ENCODE measurements at regions not wholly inside any gene's neighbourhood (a gene's known extent, or its start where the extent isn't known, plus 50 kb on each side); places are given as distances from the start of the nearest gene placed in this dataset.

DNA sequence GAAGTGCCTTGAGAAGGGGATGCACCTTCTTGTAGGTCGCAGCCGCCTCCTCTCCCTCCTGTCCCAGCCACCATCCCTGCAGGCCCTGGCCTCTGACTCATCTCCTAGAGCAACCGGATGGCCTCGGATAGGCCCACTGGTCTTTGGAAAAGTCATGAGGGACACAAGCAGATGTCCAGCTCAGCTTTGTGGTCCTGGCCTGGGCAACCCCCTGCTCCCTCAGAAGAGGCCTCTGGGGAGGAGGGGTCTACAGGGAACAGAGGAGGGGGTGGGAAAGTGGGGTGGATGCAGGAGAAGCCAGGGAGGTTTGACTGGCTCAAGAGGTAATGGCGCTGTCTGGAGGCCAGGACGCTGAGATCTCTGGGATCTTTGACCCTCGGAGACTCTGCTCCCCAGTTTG lies 259.2 kb upstream of the TLE3 start:
- Histone ChIP-seq H3K27me3 (replicated peaks; ENCODE audit: insufficient read depth) (no peaks in the 10 kb centered on the region), H3K36me3 (no peaks in the 10 kb centered on the region), H3K9me3 (no peaks in the 10 kb centered on the region), H3K4me1 (replicated peaks) (no peaks in the 10 kb centered on the region), H3K4me3 (no peak overlapping the region), H3K27ac (no peak overlapping the region)
- TF ChIP-seq POLR2AphosphoS5 (IDR thresholded peaks at IDR 0.05), result no peak
- no peak for TF ChIP-seq POLR2A (IDR thresholded peaks at IDR 0.05)
- TF ChIP-seq, protein P1, sequence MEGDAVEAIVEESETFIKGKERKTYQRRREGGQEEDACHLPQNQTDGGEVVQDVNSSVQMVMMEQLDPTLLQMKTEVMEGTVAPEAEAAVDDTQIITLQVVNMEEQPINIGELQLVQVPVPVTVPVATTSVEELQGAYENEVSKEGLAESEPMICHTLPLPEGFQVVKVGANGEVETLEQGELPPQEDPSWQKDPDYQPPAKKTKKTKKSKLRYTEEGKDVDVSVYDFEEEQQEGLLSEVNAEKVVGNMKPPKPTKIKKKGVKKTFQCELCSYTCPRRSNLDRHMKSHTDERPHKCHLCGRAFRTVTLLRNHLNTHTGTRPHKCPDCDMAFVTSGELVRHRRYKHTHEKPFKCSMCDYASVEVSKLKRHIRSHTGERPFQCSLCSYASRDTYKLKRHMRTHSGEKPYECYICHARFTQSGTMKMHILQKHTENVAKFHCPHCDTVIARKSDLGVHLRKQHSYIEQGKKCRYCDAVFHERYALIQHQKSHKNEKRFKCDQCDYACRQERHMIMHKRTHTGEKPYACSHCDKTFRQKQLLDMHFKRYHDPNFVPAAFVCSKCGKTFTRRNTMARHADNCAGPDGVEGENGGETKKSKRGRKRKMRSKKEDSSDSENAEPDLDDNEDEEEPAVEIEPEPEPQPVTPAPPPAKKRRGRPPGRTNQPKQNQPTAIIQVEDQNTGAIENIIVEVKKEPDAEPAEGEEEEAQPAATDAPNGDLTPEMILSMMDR (IDR thresholded peaks at IDR 0.05), result no peak
- intact Hi-C loops (cut with DNase I), result no loop called here
- WGBS, result 94% methylated on average over 7 of the region's 7 CpGs
- DNase-seq (ENCODE audit: low spot score), result no peak

GRCh38 chr15:70356062-70356860 lies 258.5 kb upstream of the TLE3 start:
- TF ChIP-seq POLR2AphosphoS5 (IDR thresholded peaks at IDR 0.05) (no peak), POLR2A (IDR thresholded peaks at IDR 0.05) (no peak)
- TF ChIP-seq, protein P1 (IDR thresholded peaks at IDR 0.05), result no peak
- Histone ChIP-seq H3K27me3 (replicated peaks; ENCODE audit: insufficient read depth) (no peaks in the 10 kb centered on the region), H3K9me3 (no peaks in the 10 kb centered on the region), H3K36me3 (no peaks in the 10 kb centered on the region), H3K27ac (no peak overlapping the region), H3K4me3 (no peak overlapping the region), H3K4me1 (replicated peaks) (no peaks in the 10 kb centered on the region)
- DNase-seq (ENCODE audit: low spot score), result no peak
- WGBS, result 79% methylated on average over 9 of the region's 9 CpGs
- intact Hi-C loops (cut with DNase I), result no loop called here

GRCh38 chr15:70355275-70355795 lies 257.6 kb upstream of the TLE3 start:
- Histone ChIP-seq H3K4me3 (no peak overlapping the region), H3K36me3 (no peaks in the 10 kb centered on the region), H3K27me3 (replicated peaks; ENCODE audit: insufficient read depth) (no peaks in the 10 kb centered on the region), H3K9me3 (no peaks in the 10 kb centered on the region), H3K27ac (no peak overlapping the region), H3K4me1 (replicated peaks) (no peaks in the 10 kb centered on the region)
- DNase-seq (ENCODE audit: low spot score), result no peak
- WGBS, result 93% methylated on average over 5 of the region's 5 CpGs
- TF ChIP-seq POLR2A (IDR thresholded peaks at IDR 0.05) (no peak), POLR2AphosphoS5 (IDR thresholded peaks at IDR 0.05) (no peak)
- TF ChIP-seq, protein P1 (IDR thresholded peaks at IDR 0.05), result no peak
- intact Hi-C loops (cut with DNase I), result no loop called here

- no peaks in the 10 kb centered on the region for H3K27me3 ChIP-seq (replicated peaks; ENCODE audit: insufficient read depth)
- DNase-seq (ENCODE audit: low spot score), result no peak
- no peaks in the 10 kb centered on the region for H3K36me3 ChIP-seq
- H3K4me3 ChIP-seq, result no peak overlapping the region
- TF ChIP-seq, protein P1 (IDR thresholded peaks at IDR 0.05), result no peak
- no peak for TF ChIP-seq POLR2AphosphoS5 (IDR thresholded peaks at IDR 0.05)
- no peak for TF ChIP-seq POLR2A (IDR thresholded peaks at IDR 0.05)
- 36% methylated on average over 20 of the region's 20 CpGs for WGBS
- intact Hi-C loops (cut with DNase I), result no loop called here
- H3K9me3 ChIP-seq, result no peaks in the 10 kb centered on the region
- peak overlapping the region in 1 of 2 donors; percentile 18 for H3K27ac ChIP-seq
- no peaks in the 10 kb centered on the region for H3K4me1 ChIP-seq (replicated peaks)
Measured at GRCh38 chr15:70354346-70354905, 256.7 kb upstream of the TLE3 start.

Measured in prostate gland (tissue), 2 donors.